GM18520 (cell line): ENCODE measurements at regions not wholly inside any gene's neighbourhood (a gene's known extent, or its start where the extent isn't known, plus 50 kb on each side); places are given as distances from the start of the nearest gene placed in this dataset.

ENCODE experiments used
- ATAC-seq: cut with Tn5 transposase; IDR thresholded peaks from one replicate; pipeline ENCODE4 v1.9.1; 2021; ENCODE audit not compliant: unreplicated experiment

GRCh38 chr16:86986809-86987487 lies 330.2 kb downstream of the C16orf95 start:
- ATAC-seq = no peak

- no peak for ATAC-seq
Observed at GRCh38 chr16:86987746-86988670, 329.2 kb downstream of the C16orf95 start.

- no peak for ATAC-seq
Observed at GRCh38 chr16:86988920-86989696, 328.1 kb downstream of the C16orf95 start.

GRCh38 chr16:86990451-86990850 lies 326.7 kb downstream of the C16orf95 start:
- ATAC-seq = no peak

GRCh38 chr16:86991679-86992078 lies 325.5 kb downstream of the C16orf95 start:
- ATAC-seq = no peak

GRCh38 chr16:86992587-86992986 lies 324.6 kb downstream of the C16orf95 start:
- no peak for ATAC-seq

- ATAC-seq = no peak
Observed at GRCh38 chr16:86993426-86994110, 323.6 kb downstream of the C16orf95 start.

- no peak for ATAC-seq
Observed at GRCh38 chr16:86994215-86994614, 323.0 kb downstream of the C16orf95 start.

- ATAC-seq = no peak
Observed at GRCh38 chr16:86994651-86995171, 322.5 kb downstream of the C16orf95 start.

GRCh38 chr16:86995456-86995855 lies 321.7 kb downstream of the C16orf95 start:
- no peak for ATAC-seq

GRCh38 chr16:86996081-86996480 lies 321.1 kb downstream of the C16orf95 start:
- ATAC-seq = no peak

- no peak for ATAC-seq
Observed at GRCh38 chr16:86997058-86997457, 320.1 kb downstream of the C16orf95 start.

GRCh38 chr16:86998196-86999001 lies 318.8 kb downstream of the C16orf95 start:
- ATAC-seq = no peak

- no peak for ATAC-seq
Observed at GRCh38 chr16:87000001-87000400, 317.2 kb downstream of the C16orf95 start.

GRCh38 chr16:87002717-87003413 lies 314.3 kb downstream of the C16orf95 start:
- no peak for ATAC-seq

GRCh38 chr16:87003414-87003755 lies 313.8 kb downstream of the C16orf95 start:
- ATAC-seq = no peak

- no peak for ATAC-seq
Observed at GRCh38 chr16:87006021-87006420, 311.2 kb downstream of the C16orf95 start.

- no peak for ATAC-seq
Observed at GRCh38 chr16:87006789-87007745, 310.1 kb downstream of the C16orf95 start.
